NCI-H1092 treated with DMSO at 0.1 percent for 48 hours (cell line): ENCODE measurements at regions not wholly inside any gene's neighbourhood (a gene's known extent, or its start where the extent isn't known, plus 50 kb on each side); places are given as distances from the start of the nearest gene placed in this dataset.

Source experiments
- DNase-seq: peaks from one replicate; lab custom pipeline; 2025; lab: John Stamatoyannopoulos, UW

GRCh38 chr3:99366663-99367429 is 271.5 kb upstream of the COL8A1 start:
- no peak for DNase-seq

- no peak for DNase-seq
These were observed 272.4 kb upstream of the COL8A1 start for GRCh38 chr3:99365979-99366378.

DNA sequence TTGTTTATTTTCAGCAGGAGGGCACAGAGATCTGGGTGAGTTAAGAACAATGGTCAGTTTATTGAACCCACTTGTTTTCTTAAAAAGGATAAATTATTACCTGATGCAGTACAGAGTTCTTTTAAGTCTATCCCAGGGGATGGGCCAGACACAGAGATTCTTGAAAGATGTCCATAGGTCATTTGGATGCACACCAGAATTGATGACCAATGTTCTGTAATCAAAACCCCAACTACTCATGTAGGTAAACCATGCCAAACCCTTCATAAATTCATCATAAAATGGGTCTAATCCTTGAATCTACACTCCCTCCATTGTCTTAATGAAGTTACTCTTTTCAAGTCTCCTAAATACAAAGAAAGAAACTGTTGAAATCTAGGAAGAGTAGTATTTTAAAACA is 273.0 kb upstream of the COL8A1 start:
- no peak for DNase-seq

GRCh38 chr3:99357131-99357530 is 281.3 kb upstream of the COL8A1 start:
- no peak for DNase-seq

DNA sequence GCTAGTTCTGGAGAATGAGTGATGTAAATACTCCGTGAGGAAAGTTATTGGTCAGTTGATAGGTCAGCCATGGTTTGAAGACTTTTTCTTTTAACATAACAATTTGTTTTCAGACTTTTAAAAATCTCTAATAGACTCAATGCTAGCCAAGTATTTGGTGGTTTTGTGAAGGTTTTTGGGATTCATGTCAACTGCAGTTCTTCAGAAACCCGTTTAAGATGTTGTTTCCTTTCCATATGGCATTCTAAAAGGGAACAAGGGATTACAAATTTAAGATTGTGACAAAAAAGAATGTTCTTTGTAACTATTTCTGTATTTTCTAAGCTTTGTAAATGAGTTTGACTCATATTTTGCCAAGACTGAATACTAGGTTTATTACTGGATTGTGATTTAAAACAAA is 281.7 kb upstream of the COL8A1 start:
- no peak for DNase-seq

DNA sequence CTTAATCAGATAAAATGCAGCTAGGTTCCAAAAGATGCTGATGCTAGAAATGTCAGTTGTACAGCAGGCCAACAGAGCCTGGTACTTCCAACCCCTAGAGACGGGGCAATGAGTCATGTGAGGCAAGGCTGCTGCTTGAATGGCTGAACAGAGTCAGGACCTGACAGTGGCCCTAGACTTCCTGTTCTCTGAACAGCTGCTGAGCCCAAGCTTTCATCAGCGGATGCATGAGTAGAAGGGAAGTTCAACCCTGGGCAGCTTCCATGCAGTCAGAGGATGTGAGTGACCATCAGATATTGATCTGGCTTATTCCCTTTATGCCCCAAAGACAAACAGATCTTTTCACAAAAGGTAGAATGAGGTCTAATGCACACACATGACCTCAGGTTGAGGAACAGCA is 282.9 kb upstream of the COL8A1 start:
- DNase-seq, result no peak

DNA sequence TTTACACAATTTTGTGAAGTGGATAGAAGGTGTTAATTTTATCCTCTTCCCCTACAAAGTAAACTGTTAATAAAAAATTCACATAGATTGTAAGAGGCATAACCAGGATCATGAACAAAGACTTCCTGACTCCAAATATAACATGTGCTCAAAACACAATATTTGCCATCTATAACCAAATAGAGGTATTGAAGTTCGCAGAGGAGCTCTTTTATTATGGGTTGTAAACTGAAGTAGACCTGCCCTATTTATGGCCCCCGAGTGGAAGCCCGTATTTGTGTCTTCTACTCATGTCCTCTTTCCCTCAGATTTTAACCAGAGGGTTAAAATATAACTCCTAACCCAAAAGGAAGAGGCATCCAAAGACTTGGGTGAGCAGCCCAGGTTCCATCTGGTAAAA is 285.6 kb upstream of the COL8A1 start:
- no peak for DNase-seq

- DNase-seq, result no peak
These were observed 287.3 kb upstream of the COL8A1 start for GRCh38 chr3:99351122-99351521.

- no peak for DNase-seq
These were observed 289.9 kb upstream of the COL8A1 start for GRCh38 chr3:99348451-99348850.

DNA sequence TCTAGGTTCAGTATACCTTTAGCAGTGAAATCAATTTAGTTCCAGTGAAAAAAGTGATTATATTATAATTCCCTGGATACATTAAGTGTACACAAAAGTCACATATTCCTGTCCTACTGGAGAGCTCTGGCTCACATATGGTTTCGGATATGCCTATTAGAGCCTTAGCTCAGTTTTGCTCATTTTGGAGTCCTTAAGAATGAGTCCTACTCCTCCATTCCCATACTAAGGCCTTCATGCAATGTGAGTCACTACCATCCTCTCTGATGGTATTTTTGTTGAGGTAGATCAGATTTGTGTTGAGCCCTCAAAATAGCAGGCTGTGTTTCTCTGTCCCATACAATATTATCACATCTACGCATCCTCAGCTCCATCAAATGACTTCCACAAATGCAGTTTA is 294.2 kb upstream of the COL8A1 start:
- DNase-seq, result no peak

DNA sequence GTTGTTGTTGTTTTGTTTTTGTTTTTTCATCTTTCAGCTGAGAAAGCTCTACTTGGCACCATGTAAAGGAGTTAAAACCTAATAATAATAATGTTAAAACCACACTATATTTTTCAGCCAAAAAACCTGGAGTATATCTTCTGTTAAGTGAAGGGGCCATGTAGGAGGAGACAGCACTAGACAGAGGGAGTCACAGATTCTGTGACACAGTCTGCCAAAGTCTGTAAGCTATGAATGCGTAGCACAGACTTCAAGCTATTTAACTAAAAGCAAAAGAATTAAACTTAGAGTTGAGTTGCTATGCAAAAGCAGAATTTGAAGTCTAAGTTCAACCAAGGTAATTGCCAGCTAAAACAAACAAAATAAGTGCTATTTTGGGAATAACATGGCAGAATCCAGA is 296.0 kb upstream of the COL8A1 start:
- no peak for DNase-seq

DNA sequence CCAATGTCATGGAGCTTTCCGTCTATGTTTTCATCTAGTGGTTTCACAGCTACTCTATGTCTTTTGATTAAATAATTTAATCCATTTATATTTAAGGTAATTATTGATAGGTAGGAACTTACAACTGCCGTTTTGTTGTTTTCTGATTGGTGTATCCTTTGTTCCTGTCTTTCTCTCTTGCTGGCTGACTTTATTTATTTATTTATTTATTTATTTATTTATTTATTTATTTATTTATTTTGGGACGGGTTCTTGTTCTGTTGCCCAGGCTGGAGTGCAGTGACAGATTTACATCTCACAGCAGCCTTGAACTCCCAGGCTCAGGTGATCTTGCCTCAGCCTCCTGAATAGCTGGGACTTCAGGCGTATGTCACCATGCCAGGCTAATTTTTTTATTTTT is 299.2 kb upstream of the COL8A1 start:
- DNase-seq, result no peak

DNA sequence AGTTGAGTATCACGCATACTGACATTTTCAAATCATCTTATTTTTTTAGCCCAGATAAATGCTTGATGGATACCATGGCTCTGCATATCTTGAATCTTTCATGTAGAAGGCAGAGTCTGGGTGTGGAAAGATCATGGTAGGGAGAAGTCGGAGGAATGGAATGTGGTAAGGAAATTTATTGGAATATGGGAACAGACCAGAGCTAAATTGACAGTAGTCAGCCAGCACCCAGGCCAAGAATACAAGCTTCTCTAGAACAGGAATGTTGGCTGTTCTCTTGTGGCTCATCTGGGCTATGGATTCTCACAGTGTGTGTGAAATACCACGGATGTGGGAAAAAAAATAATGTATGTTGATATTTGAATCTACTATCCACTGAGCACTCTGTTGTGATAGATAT is 305.7 kb upstream of the COL8A1 start:
- DNase-seq, result no peak

GRCh38 chr3:99332276-99332675 is 306.1 kb upstream of the COL8A1 start:
- DNase-seq, result no peak

- DNase-seq, result no peak
These were observed 307.4 kb upstream of the COL8A1 start for GRCh38 chr3:99330924-99331532.

- no peak for DNase-seq
These were observed 308.1 kb upstream of the COL8A1 start for GRCh38 chr3:99330281-99330680.

- no peak for DNase-seq
These were observed 313.0 kb upstream of the COL8A1 start for GRCh38 chr3:99325402-99325801.

GRCh38 chr3:99324636-99325203 is 313.7 kb upstream of the COL8A1 start:
- DNase-seq, result no peak

- no peak for DNase-seq
These were observed 314.5 kb upstream of the COL8A1 start for GRCh38 chr3:99323940-99324339.

GRCh38 chr3:99322551-99322950 is 315.8 kb upstream of the COL8A1 start:
- DNase-seq, result no peak

- DNase-seq, result no peak
These were observed 317.1 kb upstream of the COL8A1 start for GRCh38 chr3:99321261-99321660.

- DNase-seq, result no peak
These were observed 318.4 kb upstream of the COL8A1 start for GRCh38 chr3:99319961-99320360.

DNA sequence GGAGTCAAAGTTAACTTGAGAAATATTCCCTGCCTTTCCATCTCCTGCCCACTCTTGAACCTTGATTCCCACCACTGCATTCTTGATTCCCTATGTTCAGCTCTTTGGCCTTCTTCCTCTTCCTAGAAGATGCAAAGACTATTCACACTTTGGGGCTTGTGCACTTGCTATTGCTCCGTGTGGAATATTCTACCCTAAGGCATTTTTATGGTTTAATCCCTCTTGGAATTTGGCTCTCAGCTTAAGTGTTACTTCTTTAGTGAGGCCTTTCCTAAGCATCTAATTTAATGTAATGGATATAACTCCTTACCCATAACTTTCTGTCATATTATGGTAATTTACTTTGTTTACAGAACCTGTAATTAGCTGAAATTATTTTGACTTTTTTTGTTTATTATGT is 318.9 kb upstream of the COL8A1 start:
- no peak for DNase-seq

DNA sequence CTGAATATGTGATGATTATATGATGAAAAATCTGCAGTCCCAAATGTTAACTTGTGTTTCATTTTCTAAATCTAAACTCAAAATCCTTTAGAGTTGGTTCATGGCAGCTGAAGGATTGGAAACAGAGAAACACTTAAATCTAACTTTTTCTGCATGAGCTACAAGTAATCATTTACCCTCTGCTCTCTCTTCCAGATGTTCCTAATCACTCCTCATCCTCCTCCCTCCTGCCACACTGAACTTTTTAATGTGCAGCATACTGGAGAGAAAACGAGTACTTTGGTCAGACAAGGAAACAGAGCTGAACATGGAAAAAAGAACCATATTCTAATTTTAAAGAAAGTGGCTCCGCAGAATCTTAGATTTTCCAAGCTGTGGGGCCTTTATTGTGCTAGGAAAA is 321.2 kb upstream of the COL8A1 start:
- DNase-seq, result no peak
